Suprapubic skin (tissue), 3 donors: ENCODE measurements at regions not wholly inside any gene's neighbourhood (a gene's known extent, or its start where the extent isn't known, plus 50 kb on each side); places are given as distances from the start of the nearest gene placed in this dataset.

Source experiments
- POLR2AphosphoS5 ChIP-seq, 3 donors: sonication (generic); formaldehyde crosslinking; IDR thresholded peaks; one replicate each; pipeline ENCODE4 v1.6.1; 2017; ENCODE audit warnings: antibody characterized with exemption in 3 of 3
- TF ChIP-seq, protein P1 (sequence below), 2 donors: fragments of 200-600 bp in 1 of 2; fragments of 450-650 bp in 1 of 2; sonication (generic) in 1 of 2; IDR thresholded peaks; one replicate each; pipeline ENCODE4 v1.5.1; 2016 to 2019; ENCODE audit warnings: antibody characterized with exemption in 2 of 2, mild to moderate bottlenecking in 1 of 2, moderate library complexity in 1 of 2

GRCh38 chr14:88106377-88106776 is 101.4 kb downstream of the GPR65 start:
- no peak for TF ChIP-seq POLR2AphosphoS5 (IDR thresholded peaks at IDR 0.05)
- TF ChIP-seq, protein P1, sequence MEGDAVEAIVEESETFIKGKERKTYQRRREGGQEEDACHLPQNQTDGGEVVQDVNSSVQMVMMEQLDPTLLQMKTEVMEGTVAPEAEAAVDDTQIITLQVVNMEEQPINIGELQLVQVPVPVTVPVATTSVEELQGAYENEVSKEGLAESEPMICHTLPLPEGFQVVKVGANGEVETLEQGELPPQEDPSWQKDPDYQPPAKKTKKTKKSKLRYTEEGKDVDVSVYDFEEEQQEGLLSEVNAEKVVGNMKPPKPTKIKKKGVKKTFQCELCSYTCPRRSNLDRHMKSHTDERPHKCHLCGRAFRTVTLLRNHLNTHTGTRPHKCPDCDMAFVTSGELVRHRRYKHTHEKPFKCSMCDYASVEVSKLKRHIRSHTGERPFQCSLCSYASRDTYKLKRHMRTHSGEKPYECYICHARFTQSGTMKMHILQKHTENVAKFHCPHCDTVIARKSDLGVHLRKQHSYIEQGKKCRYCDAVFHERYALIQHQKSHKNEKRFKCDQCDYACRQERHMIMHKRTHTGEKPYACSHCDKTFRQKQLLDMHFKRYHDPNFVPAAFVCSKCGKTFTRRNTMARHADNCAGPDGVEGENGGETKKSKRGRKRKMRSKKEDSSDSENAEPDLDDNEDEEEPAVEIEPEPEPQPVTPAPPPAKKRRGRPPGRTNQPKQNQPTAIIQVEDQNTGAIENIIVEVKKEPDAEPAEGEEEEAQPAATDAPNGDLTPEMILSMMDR (IDR thresholded peaks at IDR 0.05), result no peak
